GM12878 (cell line): ENCODE measurements at regions not wholly inside any gene's neighbourhood (a gene's known extent, or its start where the extent isn't known, plus 50 kb on each side); places are given as distances from the start of the nearest gene placed in this dataset.

Experiments
- ATAC-seq: fragments of 200-7000 bp; cut with Tn5 transposase; 3 replicates; pipeline ENCODE4 v1.9.1; 2020; ENCODE audit warnings: mild to moderate bottlenecking, moderate library complexity
- BruUV-seq: library from RNA; stranded (reverse); fragments of 400-500 nt; replicated peaks from 2 replicates; lab custom pipeline; 2021; lab: Mats Ljungman, UMichigan
- CTCF ChIA-PET: fragments of 300-600 bp; sonication (Branson Sonifier 250); formaldehyde crosslinking; extraction: SDS; loops from one replicate; lab custom pipeline; 2021; ENCODE audit warnings: inconsistent platforms; lab: Yijun Ruan, JAX
- POLR2A ChIA-PET: fragments of 350-600 bp; formaldehyde crosslinking; extraction: SDS; loops from one replicate; lab custom pipeline; 2021; ENCODE audit warnings: inconsistent platforms; lab: Charles Lee
- RAD21 ChIA-PET: fragments of 300-600 bp; sonication (Branson Sonifier 250); formaldehyde crosslinking; loops from one replicate; lab custom pipeline; 2023; ENCODE audit warnings: antibody characterized with exemption; ENCODE audit not compliant: unreplicated experiment; lab: Charles Lee
- SMC1A ChIA-PET: fragments of 300-600 bp; sonication (Branson Sonifier 250); formaldehyde crosslinking; loops from one replicate; lab custom pipeline; 2023; ENCODE audit not compliant: unreplicated experiment, uncharacterized antibody; lab: Charles Lee
- DNase-seq: peaks from one replicate; pipeline ENCODE4 v3.0.0-alpha.2; 2011; ENCODE audit warnings: low read depth, low spot score
- FAIRE-seq: peaks from 3 replicates; lab custom pipeline; 2011; peaks lifted over from hg19 to GRCh38; lab: Jason Lieb, UNC
- H2AFZ ChIP-seq: 2 replicates; pipeline ENCODE4 v1.6.0; 2011; ENCODE audit warnings: low read depth, low read length, control low read depth; ENCODE audit not compliant: control insufficient read depth
- H3K27ac ChIP-seq: 2 replicates; pipeline ENCODE4 v1.5.1; 2011; ENCODE audit warnings: control low read depth; ENCODE audit not compliant: control insufficient read depth, insufficient read depth
- H3K27me3 ChIP-seq, 2 experiments: replicated peaks in 1 of 2; 2 replicates each; pipeline versions ENCODE4 v1.6.0 to v1.6.1; 2011; ENCODE audit warnings: low read length in 1 of 2; ENCODE audit not compliant: control insufficient read depth in 2 of 2, insufficient read depth in 2 of 2
- H3K36me3 ChIP-seq, 2 experiments: 2 replicates each; pipeline ENCODE4 v1.5.1; 2011; ENCODE audit warnings: low read length in 1 of 2; ENCODE audit not compliant: control insufficient read depth in 2 of 2, insufficient read depth in 2 of 2
- H3K4me1 ChIP-seq: 2 replicates; pipeline ENCODE4 v1.6.1; 2011; ENCODE audit warnings: mild to moderate bottlenecking, low read length, moderate library complexity, mixed read lengths; ENCODE audit not compliant: control insufficient read depth, insufficient read depth
- H3K4me2 ChIP-seq: 2 replicates; pipeline ENCODE4 v1.6.0; 2011; ENCODE audit warnings: control low read depth; ENCODE audit not compliant: control insufficient read depth, insufficient read depth
- H3K4me3 ChIP-seq: fragments of 200-600 bp; sonication (generic); 2 replicates; pipeline ENCODE4 v1.5.1; 2016
- H3K79me2 ChIP-seq: 2 replicates; pipeline ENCODE4 v1.6.0; 2011; ENCODE audit warnings: low read length; ENCODE audit not compliant: control insufficient read depth, insufficient read depth
- H3K9ac ChIP-seq: 2 replicates; pipeline ENCODE4 v1.8.0; 2011; ENCODE audit warnings: low read length, control low read depth, mixed read lengths; ENCODE audit not compliant: control insufficient read depth, insufficient read depth
- H3K9me3 ChIP-seq: replicated peaks from 3 replicates; pipeline ENCODE4 v1.5.1; 2011; ENCODE audit warnings: mild to moderate bottlenecking, low read length; ENCODE audit not compliant: control insufficient read depth, insufficient read depth
- H4K20me1 ChIP-seq: 2 replicates; pipeline ENCODE4 v1.6.0; 2011; ENCODE audit not compliant: control insufficient read depth, insufficient read depth
- CBX3 ChIP-seq: fragments of 200-600 bp; sonication (generic); IDR thresholded peaks from 2 replicates; pipeline ENCODE4 v1.6.1; 2016; ENCODE audit warnings: low read depth, borderline replicate concordance
- CEBPB ChIP-seq, 2 experiments: fragments of 150-350 bp in 1 of 2; IDR thresholded peaks; 2 replicates each; pipeline ENCODE4 v1.6.1; 2012 to 2014; ENCODE audit warnings: low read depth in 2 of 2, low read length in 2 of 2, borderline replicate concordance in 1 of 2, inconsistent platforms in 1 of 2
- CHD1 ChIP-seq: IDR thresholded peaks from 2 replicates; pipeline ENCODE4 v1.6.1; 2012; ENCODE audit warnings: low read depth, low read length, improper control_type of control experiment
- JUNB ChIP-seq: IDR thresholded peaks from 2 replicates; pipeline ENCODE4 v1.6.1; 2016; ENCODE audit warnings: antibody characterized with exemption, mild to moderate bottlenecking
- MEF2A ChIP-seq: IDR thresholded peaks from 2 replicates; pipeline ENCODE4 v1.6.1; 2011; ENCODE audit warnings: low read depth, mild to moderate bottlenecking, low read length, moderate library complexity; ENCODE audit not compliant: insufficient read depth
- MYC ChIP-seq: IDR thresholded peaks from 2 replicates; pipeline ENCODE4 v1.6.1; 2011; ENCODE audit warnings: mild to moderate bottlenecking, low read length, moderate library complexity, inconsistent platforms; ENCODE audit not compliant: insufficient read depth, insufficient replicate concordance, insufficient read length, severe bottlenecking
- RCOR1 ChIP-seq: conservative IDR thresholded peaks from 2 replicates; pipeline ENCODE4 v1.6.1; 2012; ENCODE audit warnings: low read depth, low read length, improper control_type of control experiment
- SRF ChIP-seq, 2 experiments: IDR thresholded peaks; 2 replicates each; pipeline ENCODE4 v1.6.1; 2011; ENCODE audit warnings: low read depth in 2 of 2, low read length in 2 of 2, mild to moderate bottlenecking in 1 of 2, moderate library complexity in 1 of 2
- TCF7 ChIP-seq: IDR thresholded peaks from 2 replicates; pipeline ENCODE4 v1.6.1; 2014; ENCODE audit warnings: antibody characterized with exemption, borderline replicate concordance
- WGBS: methylation state at CpG from one replicate; pipeline ENCODE4 v1.1.6; 2016; ENCODE audit warnings: low lambda C conversion rate; ENCODE audit not compliant: insufficient replicate concordance, insufficient coverage; ENCODE audit errors: missing lambda C conversion rate; 5-methylcytosine and 5-hydroxymethylcytosine counted together
- in situ Hi-C: fragments of 300-500 bp; cut with MboI; formaldehyde crosslinking; loops from 9 replicates; pipeline ENCODE4 v1.14.3; 2018; ENCODE audit warnings: mixed read lengths
- intact Hi-C: fragments of 100-400 bp; cut with micrococcal nuclease; formaldehyde crosslinking; loops from one replicate; pipeline ENCODE4 v1.14.2; 2022; ENCODE audit not compliant: unreplicated experiment
- TF ChIP-seq, protein P1 (sequence below): IDR thresholded peaks from 2 replicates; pipeline ENCODE4 v1.6.1; 2012; ENCODE audit warnings: improper control_type of control experiment, low read depth, low read length; ENCODE audit not compliant: insufficient replicate concordance
- TF ChIP-seq, protein P2 (sequence below): fragments of 450-650 bp; IDR thresholded peaks from 2 replicates; pipeline ENCODE4 v1.6.1; 2017; ENCODE audit warnings: low read depth, mild to moderate bottlenecking, moderate library complexity
- TF ChIP-seq, protein P3 (sequence below): fragments of 450-650 bp; IDR thresholded peaks from 2 replicates; pipeline ENCODE4 v1.6.1; 2017; ENCODE audit warnings: borderline replicate concordance
- TF ChIP-seq, protein P4 (sequence below): IDR thresholded peaks from 2 replicates; pipeline ENCODE4 v1.6.1; 2011; ENCODE audit warnings: low read depth, low read length, improper control_type of control experiment, borderline replicate concordance

DNA sequence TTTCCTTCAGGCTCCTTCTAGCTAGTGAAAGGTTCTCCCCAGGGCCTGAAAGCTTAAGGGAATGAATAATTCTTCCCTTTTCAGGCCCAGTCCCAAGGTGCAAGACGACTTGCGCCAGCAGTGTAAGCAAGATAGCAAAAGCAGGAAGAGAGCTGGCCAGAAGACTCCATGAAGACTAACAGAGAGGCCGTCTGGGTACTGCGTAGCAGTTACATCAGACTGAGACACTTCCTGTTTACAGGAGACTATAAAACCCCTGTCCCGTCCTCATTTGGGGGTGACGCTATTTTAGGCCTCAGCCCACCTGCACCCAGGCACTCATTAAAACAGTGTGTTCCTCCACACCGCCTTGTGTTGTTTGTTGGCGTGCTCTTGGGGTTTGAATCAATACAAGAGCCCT lies 90.7 kb upstream of the MOCS2 start:
- no TSS peak for BruUV-seq
- Histone ChIP-seq H3K4me3 (no peak overlapping the region), H3K79me2 (no peaks in the 10 kb centered on the region), H2AFZ (no peak overlapping the region), H3K4me2 (no peak overlapping the region), H3K36me3 (no peaks in the 10 kb centered on the region), H4K20me1 (no peaks in the 10 kb centered on the region), H3K9me3 (no peaks in the 10 kb centered on the region), H3K4me1 (no peaks in the 10 kb centered on the region), H3K27me3 (no peaks in the 10 kb centered on the region), H3K27ac (no peak overlapping the region), H3K9ac (no peak overlapping the region)
- RAD21 ChIA-PET, result no interaction called here
- DNase-seq (no peak), ATAC-seq (no peak), FAIRE-seq (no peak)
- intact Hi-C loops (no loop called here), in situ Hi-C loops (no loop called here)
- SMC1A ChIA-PET, result no interaction called here
- CTCF ChIA-PET, result no interaction called here
- TF ChIP-seq CHD1 (no peak), RCOR1 (no peak), MYC (no peak), CBX3 (no peak), CEBPB (IDR thresholded peaks at IDR 0.05; ENCODE audit: borderline replicate concordance in 1 of 2, low read depth in 2 of 2, low read length in 2 of 2) (no peak), JUNB (no peak), TCF7 (no peak), SRF (IDR thresholded peaks at IDR 0.05; ENCODE audit: low read depth in 2 of 2, low read length in 2 of 2) (no peak), MEF2A (no peak)
- TF ChIP-seq, protein P1, sequence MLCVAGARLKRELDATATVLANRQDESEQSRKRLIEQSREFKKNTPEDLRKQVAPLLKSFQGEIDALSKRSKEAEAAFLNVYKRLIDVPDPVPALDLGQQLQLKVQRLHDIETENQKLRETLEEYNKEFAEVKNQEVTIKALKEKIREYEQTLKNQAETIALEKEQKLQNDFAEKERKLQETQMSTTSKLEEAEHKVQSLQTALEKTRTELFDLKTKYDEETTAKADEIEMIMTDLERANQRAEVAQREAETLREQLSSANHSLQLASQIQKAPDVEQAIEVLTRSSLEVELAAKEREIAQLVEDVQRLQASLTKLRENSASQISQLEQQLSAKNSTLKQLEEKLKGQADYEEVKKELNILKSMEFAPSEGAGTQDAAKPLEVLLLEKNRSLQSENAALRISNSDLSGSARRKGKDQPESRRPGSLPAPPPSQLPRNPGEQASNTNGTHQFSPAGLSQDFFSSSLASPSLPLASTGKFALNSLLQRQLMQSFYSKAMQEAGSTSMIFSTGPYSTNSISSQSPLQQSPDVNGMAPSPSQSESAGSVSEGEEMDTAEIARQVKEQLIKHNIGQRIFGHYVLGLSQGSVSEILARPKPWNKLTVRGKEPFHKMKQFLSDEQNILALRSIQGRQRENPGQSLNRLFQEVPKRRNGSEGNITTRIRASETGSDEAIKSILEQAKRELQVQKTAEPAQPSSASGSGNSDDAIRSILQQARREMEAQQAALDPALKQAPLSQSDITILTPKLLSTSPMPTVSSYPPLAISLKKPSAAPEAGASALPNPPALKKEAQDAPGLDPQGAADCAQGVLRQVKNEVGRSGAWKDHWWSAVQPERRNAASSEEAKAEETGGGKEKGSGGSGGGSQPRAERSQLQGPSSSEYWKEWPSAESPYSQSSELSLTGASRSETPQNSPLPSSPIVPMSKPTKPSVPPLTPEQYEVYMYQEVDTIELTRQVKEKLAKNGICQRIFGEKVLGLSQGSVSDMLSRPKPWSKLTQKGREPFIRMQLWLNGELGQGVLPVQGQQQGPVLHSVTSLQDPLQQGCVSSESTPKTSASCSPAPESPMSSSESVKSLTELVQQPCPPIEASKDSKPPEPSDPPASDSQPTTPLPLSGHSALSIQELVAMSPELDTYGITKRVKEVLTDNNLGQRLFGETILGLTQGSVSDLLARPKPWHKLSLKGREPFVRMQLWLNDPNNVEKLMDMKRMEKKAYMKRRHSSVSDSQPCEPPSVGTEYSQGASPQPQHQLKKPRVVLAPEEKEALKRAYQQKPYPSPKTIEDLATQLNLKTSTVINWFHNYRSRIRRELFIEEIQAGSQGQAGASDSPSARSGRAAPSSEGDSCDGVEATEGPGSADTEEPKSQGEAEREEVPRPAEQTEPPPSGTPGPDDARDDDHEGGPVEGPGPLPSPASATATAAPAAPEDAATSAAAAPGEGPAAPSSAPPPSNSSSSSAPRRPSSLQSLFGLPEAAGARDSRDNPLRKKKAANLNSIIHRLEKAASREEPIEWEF, result no peak
- TF ChIP-seq, protein P2, sequence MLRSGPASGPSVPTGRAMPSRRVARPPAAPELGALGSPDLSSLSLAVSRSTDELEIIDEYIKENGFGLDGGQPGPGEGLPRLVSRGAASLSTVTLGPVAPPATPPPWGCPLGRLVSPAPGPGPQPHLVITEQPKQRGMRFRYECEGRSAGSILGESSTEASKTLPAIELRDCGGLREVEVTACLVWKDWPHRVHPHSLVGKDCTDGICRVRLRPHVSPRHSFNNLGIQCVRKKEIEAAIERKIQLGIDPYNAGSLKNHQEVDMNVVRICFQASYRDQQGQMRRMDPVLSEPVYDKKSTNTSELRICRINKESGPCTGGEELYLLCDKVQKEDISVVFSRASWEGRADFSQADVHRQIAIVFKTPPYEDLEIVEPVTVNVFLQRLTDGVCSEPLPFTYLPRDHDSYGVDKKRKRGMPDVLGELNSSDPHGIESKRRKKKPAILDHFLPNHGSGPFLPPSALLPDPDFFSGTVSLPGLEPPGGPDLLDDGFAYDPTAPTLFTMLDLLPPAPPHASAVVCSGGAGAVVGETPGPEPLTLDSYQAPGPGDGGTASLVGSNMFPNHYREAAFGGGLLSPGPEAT, result no peak
- TF ChIP-seq, protein P3, sequence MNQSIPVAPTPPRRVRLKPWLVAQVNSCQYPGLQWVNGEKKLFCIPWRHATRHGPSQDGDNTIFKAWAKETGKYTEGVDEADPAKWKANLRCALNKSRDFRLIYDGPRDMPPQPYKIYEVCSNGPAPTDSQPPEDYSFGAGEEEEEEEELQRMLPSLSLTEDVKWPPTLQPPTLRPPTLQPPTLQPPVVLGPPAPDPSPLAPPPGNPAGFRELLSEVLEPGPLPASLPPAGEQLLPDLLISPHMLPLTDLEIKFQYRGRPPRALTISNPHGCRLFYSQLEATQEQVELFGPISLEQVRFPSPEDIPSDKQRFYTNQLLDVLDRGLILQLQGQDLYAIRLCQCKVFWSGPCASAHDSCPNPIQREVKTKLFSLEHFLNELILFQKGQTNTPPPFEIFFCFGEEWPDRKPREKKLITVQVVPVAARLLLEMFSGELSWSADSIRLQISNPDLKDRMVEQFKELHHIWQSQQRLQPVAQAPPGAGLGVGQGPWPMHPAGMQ, result no peak
- TF ChIP-seq, protein P4, sequence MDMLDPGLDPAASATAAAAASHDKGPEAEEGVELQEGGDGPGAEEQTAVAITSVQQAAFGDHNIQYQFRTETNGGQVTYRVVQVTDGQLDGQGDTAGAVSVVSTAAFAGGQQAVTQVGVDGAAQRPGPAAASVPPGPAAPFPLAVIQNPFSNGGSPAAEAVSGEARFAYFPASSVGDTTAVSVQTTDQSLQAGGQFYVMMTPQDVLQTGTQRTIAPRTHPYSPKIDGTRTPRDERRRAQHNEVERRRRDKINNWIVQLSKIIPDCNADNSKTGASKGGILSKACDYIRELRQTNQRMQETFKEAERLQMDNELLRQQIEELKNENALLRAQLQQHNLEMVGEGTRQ, result no peak
- POLR2A ChIA-PET, result no interaction called here
- whole genome bisulfite sequencing, result 54% methylated on average over 8 of the region's 8 CpGs
